Trophoblast cell (in vitro differentiated cells and primary cell): ENCODE measurements at regions not wholly inside any gene's neighbourhood (a gene's known extent, or its start where the extent isn't known, plus 50 kb on each side); places are given as distances from the start of the nearest gene placed in this dataset.
A peak's percentile ranks its signal among the peaks of the same experiment; 100 is the strongest.

Experiments used
- DNase-seq, 2 donors: peaks; one replicate each; pipeline ENCODE4 v3.0.0-alpha.2; 2016
- H2AFZ ChIP-seq: 2 replicates; pipeline ENCODE4 v1.6.1; 2013; ENCODE audit warnings: low read length, moderate library complexity, mild to moderate bottlenecking; ENCODE audit not compliant: insufficient read depth, poor library complexity
- H2AK5ac ChIP-seq: 2 replicates; pipeline ENCODE4 v1.6.1; 2013; ENCODE audit warnings: mild to moderate bottlenecking, low read length
- H2BK120ac ChIP-seq: 2 replicates; pipeline ENCODE4 v1.6.1; 2013; ENCODE audit warnings: low read length, mild to moderate bottlenecking, moderate library complexity; ENCODE audit not compliant: insufficient read depth, poor library complexity
- H2BK12ac ChIP-seq: 2 replicates; pipeline ENCODE4 v1.6.1; 2013; ENCODE audit warnings: mild to moderate bottlenecking, low read length, moderate library complexity
- H2BK5ac ChIP-seq: 2 replicates; pipeline ENCODE4 v1.6.1; 2013; ENCODE audit warnings: low read length, low read depth, moderate library complexity, mild to moderate bottlenecking; ENCODE audit not compliant: poor library complexity
- H3K14ac ChIP-seq: 2 replicates; pipeline ENCODE4 v1.6.1; 2013; ENCODE audit warnings: mild to moderate bottlenecking, low read length
- H3K18ac ChIP-seq: 2 replicates; pipeline ENCODE4 v1.6.1; 2013; ENCODE audit warnings: mild to moderate bottlenecking, low read length
- H3K23ac ChIP-seq: 2 replicates; pipeline ENCODE4 v1.6.1; 2013; ENCODE audit warnings: low read length
- H3K27ac ChIP-seq: 2 replicates; pipeline ENCODE4 v1.5.1; 2013; ENCODE audit warnings: low read depth, mild to moderate bottlenecking, inconsistent platforms, low read length, moderate library complexity
- H3K27me3 ChIP-seq: 2 replicates; pipeline ENCODE4 v1.6.1; 2013; ENCODE audit warnings: inconsistent platforms, mild to moderate bottlenecking, low read length, moderate library complexity; ENCODE audit not compliant: insufficient read depth
- H3K36me3 ChIP-seq, 2 experiments: 1 replicate in 1 of 2; 2 replicates in 1 of 2; pipeline ENCODE4 v1.6.1; 2013; ENCODE audit warnings: low read length in 2 of 2, mild to moderate bottlenecking in 2 of 2, moderate library complexity in 1 of 2; ENCODE audit not compliant: insufficient read depth in 2 of 2, control insufficient read depth in 1 of 2
- H3K4ac ChIP-seq: 2 replicates; pipeline ENCODE4 v1.6.1; 2013; ENCODE audit warnings: low read depth, mild to moderate bottlenecking, low read length, moderate library complexity
- H3K4me1 ChIP-seq, 2 experiments: 1 replicate in 1 of 2; 2 replicates in 1 of 2; pipeline ENCODE4 v1.6.1; 2013; ENCODE audit warnings: low read length in 2 of 2, mild to moderate bottlenecking in 2 of 2, moderate library complexity in 1 of 2; ENCODE audit not compliant: insufficient read depth in 2 of 2, control insufficient read depth in 1 of 2
- H3K4me2 ChIP-seq: 2 replicates; pipeline ENCODE4 v1.6.1; 2013; ENCODE audit warnings: inconsistent platforms, mild to moderate bottlenecking, low read length, moderate library complexity
- H3K4me3 ChIP-seq: 2 replicates; pipeline ENCODE4 v1.5.1; 2013; ENCODE audit warnings: mild to moderate bottlenecking, low read depth, low read length, inconsistent platforms
- H3K79me1 ChIP-seq: one replicate; pipeline ENCODE4 v1.6.1; 2013; ENCODE audit warnings: low read length
- H3K79me2 ChIP-seq: 2 replicates; pipeline ENCODE4 v1.6.1; 2013; ENCODE audit warnings: low read length, mild to moderate bottlenecking; ENCODE audit not compliant: control insufficient read depth, insufficient read depth, poor library complexity
- H3K9ac ChIP-seq: 2 replicates; pipeline ENCODE4 v1.6.1; 2013; ENCODE audit warnings: mild to moderate bottlenecking, low read length
- H3K9me3 ChIP-seq: 2 replicates; pipeline ENCODE4 v1.6.1; 2013; ENCODE audit warnings: low read depth, mild to moderate bottlenecking, control low read depth, inconsistent platforms, low read length; ENCODE audit not compliant: insufficient read depth
- H4K12ac ChIP-seq: 2 replicates; pipeline ENCODE4 v1.6.1; 2013; ENCODE audit warnings: low read depth, mild to moderate bottlenecking, low read length, moderate library complexity
- H4K8ac ChIP-seq: 2 replicates; pipeline ENCODE4 v1.6.1; 2013; ENCODE audit warnings: low read depth, mild to moderate bottlenecking, low read length, moderate library complexity
- H4K91ac ChIP-seq: one replicate; pipeline ENCODE4 v1.6.1; 2013; ENCODE audit warnings: low read depth, mild to moderate bottlenecking, low read length, moderate library complexity
- WGBS: extraction: QIAGEN DNeasy Blood & Tissue Kit; methylation state at CpG from one replicate; pipeline ENCODE4 v1.1.7; 2013; ENCODE audit warnings: missing lambda C conversion rate; ENCODE audit not compliant: insufficient read length, insufficient coverage; ENCODE audit errors: extremely low coverage; 5-methylcytosine and 5-hydroxymethylcytosine counted together

- Histone ChIP-seq H3K27ac (no peak overlapping the region), H3K9ac (no peak overlapping the region), H2BK5ac (no peak overlapping the region), H2AFZ (no peak overlapping the region), H3K9me3 (no peaks in the 10 kb centered on the region), H2AK5ac (no peak overlapping the region), H3K4me1 (no peaks in the 10 kb centered on the region), H3K18ac (no peak overlapping the region), H3K4me2 (no peak overlapping the region), H4K8ac (no peak overlapping the region), H3K23ac (no peak overlapping the region), H3K4ac (no peak overlapping the region), H4K12ac (no peak overlapping the region), H2BK120ac (no peak overlapping the region), H4K91ac (no peak overlapping the region), H3K79me2 (no peaks in the 10 kb centered on the region), H3K4me3 (no peak overlapping the region), H2BK12ac (no peak overlapping the region), H3K79me1 (no peaks in the 10 kb centered on the region), H3K14ac (no peak overlapping the region), H3K36me3 (no peaks in the 10 kb centered on the region), H3K27me3 (no peaks in the 10 kb centered on the region)
- no peak for DNase-seq
- no CpG with 5 or more reads among the region's 1 CpG for WGBS
Measured at GRCh38 chr4:125116431-125116830, 198.3 kb upstream of the FAT4 start.

- no peak overlapping the region for H3K4me3 ChIP-seq
- no peak overlapping the region for H3K4me2 ChIP-seq
- H4K12ac ChIP-seq: no peak overlapping the region
- H4K8ac ChIP-seq: no peak overlapping the region
- H3K36me3 ChIP-seq: no peaks in the 10 kb centered on the region
- H2BK120ac ChIP-seq: no peak overlapping the region
- H4K91ac ChIP-seq: no peak overlapping the region
- no peaks in the 10 kb centered on the region for H3K79me1 ChIP-seq
- H3K4me1 ChIP-seq: no peaks in the 10 kb centered on the region
- no peaks in the 10 kb centered on the region for H3K27me3 ChIP-seq
- no peak overlapping the region for H2AK5ac ChIP-seq
- H3K18ac ChIP-seq: no peak overlapping the region
- no peaks in the 10 kb centered on the region for H3K9me3 ChIP-seq
- no CpG with 5 or more reads among the region's 5 CpGs for WGBS
- no peak overlapping the region for H3K4ac ChIP-seq
- H2BK5ac ChIP-seq: no peak overlapping the region
- H2AFZ ChIP-seq: no peak overlapping the region
- no peak overlapping the region for H3K14ac ChIP-seq
- H3K9ac ChIP-seq: no peak overlapping the region
- no peak overlapping the region for H2BK12ac ChIP-seq
- peak; percentile 27 to 72 for DNase-seq
- no peak overlapping the region for H3K23ac ChIP-seq
- no peaks in the 10 kb centered on the region for H3K79me2 ChIP-seq
- no peak overlapping the region for H3K27ac ChIP-seq
Measured at GRCh38 chr4:125115941-125116340, 198.8 kb upstream of the FAT4 start.

GRCh38 chr4:125115476-125115875 lies 199.3 kb upstream of the FAT4 start:
- Histone ChIP-seq H3K23ac (no peak overlapping the region), H3K79me2 (no peaks in the 10 kb centered on the region), H4K12ac (no peak overlapping the region), H3K4me3 (no peak overlapping the region), H3K9me3 (no peaks in the 10 kb centered on the region), H3K4me2 (no peak overlapping the region), H3K4me1 (no peaks in the 10 kb centered on the region), H2BK5ac (no peak overlapping the region), H3K14ac (no peak overlapping the region), H3K27me3 (no peaks in the 10 kb centered on the region), H3K79me1 (no peaks in the 10 kb centered on the region), H3K18ac (no peak overlapping the region), H4K8ac (no peak overlapping the region), H3K27ac (no peak overlapping the region), H2AK5ac (no peak overlapping the region), H4K91ac (no peak overlapping the region), H3K36me3 (no peaks in the 10 kb centered on the region), H3K9ac (no peak overlapping the region), H3K4ac (no peak overlapping the region), H2BK120ac (no peak overlapping the region), H2BK12ac (no peak overlapping the region), H2AFZ (no peak overlapping the region)
- no CpG with 5 or more reads among the region's 1 CpG for WGBS
- no peak for DNase-seq

GRCh38 chr4:125112536-125112935 lies 202.2 kb upstream of the FAT4 start:
- H2AK5ac ChIP-seq: no peak overlapping the region
- no peak overlapping the region for H3K18ac ChIP-seq
- H3K4me3 ChIP-seq: no peak overlapping the region
- H3K4me1 ChIP-seq: no peaks in the 10 kb centered on the region
- H3K27ac ChIP-seq: no peak overlapping the region
- no peak overlapping the region for H4K91ac ChIP-seq
- H3K14ac ChIP-seq: no peak overlapping the region
- no peak overlapping the region for H2BK120ac ChIP-seq
- no peaks in the 10 kb centered on the region for H3K36me3 ChIP-seq
- H4K12ac ChIP-seq: no peak overlapping the region
- no peak overlapping the region for H3K23ac ChIP-seq
- no peak overlapping the region for H2BK5ac ChIP-seq
- no peak for DNase-seq
- no peak overlapping the region for H2BK12ac ChIP-seq
- WGBS: no CpG with 5 or more reads among the region's 3 CpGs
- H2AFZ ChIP-seq: no peak overlapping the region
- H3K4ac ChIP-seq: no peak overlapping the region
- H3K9me3 ChIP-seq: no peaks in the 10 kb centered on the region
- H3K79me1 ChIP-seq: no peaks in the 10 kb centered on the region
- H4K8ac ChIP-seq: no peak overlapping the region
- H3K27me3 ChIP-seq: no peaks in the 10 kb centered on the region
- no peak overlapping the region for H3K9ac ChIP-seq
- H3K79me2 ChIP-seq: no peaks in the 10 kb centered on the region
- no peak overlapping the region for H3K4me2 ChIP-seq
